ENCODE measurements at regions not wholly inside any gene's neighbourhood (a gene's known extent, or its start where the extent isn't known, plus 50 kb on each side); places are given as distances from the start of the nearest gene placed in this dataset.

DNA sequence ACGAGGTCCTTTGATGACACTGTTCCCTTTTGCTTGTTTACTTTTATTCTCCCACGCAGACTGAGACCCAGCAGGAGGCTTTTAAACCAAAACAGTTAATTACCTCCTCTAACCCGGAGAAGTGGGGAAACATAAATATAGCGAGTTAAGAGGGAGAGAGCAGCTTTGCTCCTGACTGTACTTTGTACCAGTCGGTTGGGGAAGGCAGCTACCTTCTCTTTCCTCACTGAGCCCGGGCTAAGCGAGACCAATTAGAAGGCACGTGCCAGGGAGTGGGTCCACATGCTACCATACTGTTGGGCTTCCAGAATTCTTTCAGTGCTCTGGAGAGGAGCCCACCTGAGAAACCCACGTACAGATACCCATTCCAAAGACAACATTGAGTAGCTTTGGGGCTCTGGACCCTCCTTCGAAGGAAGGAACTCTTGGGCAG, 124.2 kb downstream of the ZIC5 start:
- Histone ChIP-seq H3K4me2 (no peak overlapping the region), H3K27me3 (peaks cover 6% of the 10 kb centered on the region), H3K79me2 (no peaks in the 10 kb centered on the region), H3K36me3 (replicated peaks; ENCODE audit: insufficient read depth, low read depth) (no peaks in the 10 kb centered on the region), H2AFZ (no peak overlapping the region), H3K4me3 (no peak overlapping the region), H3K9me2 (replicated peaks; ENCODE audit: insufficient read depth) (no peaks in the 10 kb centered on the region), H3K9me3 (ENCODE audit: low read depth) (no peaks in the 10 kb centered on the region), H4K20me1 (ENCODE audit: insufficient read depth, poor library complexity, severe bottlenecking) (no peaks in the 10 kb centered on the region), H3K27ac (no peak overlapping the region), H3K4me1 (ENCODE audit: insufficient read depth) (no peaks in the 10 kb centered on the region)
- no peak for DNase-seq (ENCODE audit: low spot score)
- WGBS (ENCODE audit: low lambda C conversion rate, missing lambda C conversion rate): 59% methylated on average over 10 of the region's 10 CpGs
- TF ChIP-seq EZH2phosphoT487 (IDR thresholded peaks at IDR 0.05; ENCODE audit: low read depth, severe bottlenecking, unreplicated experiment): no peak
- TF ChIP-seq, protein P1, sequence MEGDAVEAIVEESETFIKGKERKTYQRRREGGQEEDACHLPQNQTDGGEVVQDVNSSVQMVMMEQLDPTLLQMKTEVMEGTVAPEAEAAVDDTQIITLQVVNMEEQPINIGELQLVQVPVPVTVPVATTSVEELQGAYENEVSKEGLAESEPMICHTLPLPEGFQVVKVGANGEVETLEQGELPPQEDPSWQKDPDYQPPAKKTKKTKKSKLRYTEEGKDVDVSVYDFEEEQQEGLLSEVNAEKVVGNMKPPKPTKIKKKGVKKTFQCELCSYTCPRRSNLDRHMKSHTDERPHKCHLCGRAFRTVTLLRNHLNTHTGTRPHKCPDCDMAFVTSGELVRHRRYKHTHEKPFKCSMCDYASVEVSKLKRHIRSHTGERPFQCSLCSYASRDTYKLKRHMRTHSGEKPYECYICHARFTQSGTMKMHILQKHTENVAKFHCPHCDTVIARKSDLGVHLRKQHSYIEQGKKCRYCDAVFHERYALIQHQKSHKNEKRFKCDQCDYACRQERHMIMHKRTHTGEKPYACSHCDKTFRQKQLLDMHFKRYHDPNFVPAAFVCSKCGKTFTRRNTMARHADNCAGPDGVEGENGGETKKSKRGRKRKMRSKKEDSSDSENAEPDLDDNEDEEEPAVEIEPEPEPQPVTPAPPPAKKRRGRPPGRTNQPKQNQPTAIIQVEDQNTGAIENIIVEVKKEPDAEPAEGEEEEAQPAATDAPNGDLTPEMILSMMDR (IDR thresholded peaks at IDR 0.05; ENCODE audit: poor library complexity): no peak
- no peak for TF ChIP-seq EZH2 (IDR thresholded peaks at IDR 0.05; ENCODE audit: borderline replicate concordance)

DNA sequence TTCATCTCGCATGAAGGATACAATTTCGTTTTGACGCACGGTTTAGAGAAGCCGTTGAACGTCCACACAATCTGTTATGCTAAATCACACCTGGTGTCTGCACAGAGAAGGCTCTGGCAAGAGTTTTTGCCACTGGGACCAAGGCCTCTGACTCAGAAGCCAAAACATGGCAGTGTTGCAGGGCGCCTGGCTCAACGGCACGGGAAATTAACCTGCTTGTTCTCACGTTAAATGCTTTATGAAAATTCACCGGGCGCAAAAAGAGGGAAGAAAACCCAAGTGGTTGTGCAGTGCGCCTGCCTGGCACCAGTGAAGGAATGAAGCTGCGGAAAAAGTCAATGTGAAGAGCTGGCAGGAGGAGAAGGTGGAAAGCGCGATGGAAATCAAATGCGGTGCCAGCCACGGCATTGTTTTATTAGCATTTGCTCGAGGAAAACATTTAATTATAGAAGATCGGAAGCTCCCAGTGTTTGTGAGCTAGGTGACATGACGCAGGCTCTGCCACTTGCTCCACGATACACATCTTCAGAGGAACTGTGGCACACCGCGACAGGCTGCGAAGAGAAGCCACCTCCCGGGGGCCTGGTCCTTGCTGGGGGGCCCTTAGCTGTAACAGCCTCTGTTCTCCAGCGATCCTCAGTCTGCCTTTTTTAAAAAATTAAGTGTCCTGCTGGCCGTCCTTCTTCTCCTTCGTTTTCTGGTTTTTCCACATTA, 126.2 kb downstream of the ZIC5 start:
- Histone ChIP-seq H4K20me1 (ENCODE audit: insufficient read depth, poor library complexity, severe bottlenecking) (no peaks in the 10 kb centered on the region), H3K27me3 (peaks cover 6% of the 10 kb centered on the region), H2AFZ (no peak overlapping the region), H3K27ac (no peak overlapping the region), H3K4me3 (no peak overlapping the region), H3K4me2 (no peak overlapping the region), H3K9me2 (replicated peaks; ENCODE audit: insufficient read depth) (no peaks in the 10 kb centered on the region), H3K36me3 (replicated peaks; ENCODE audit: insufficient read depth, low read depth) (no peaks in the 10 kb centered on the region), H3K79me2 (no peaks in the 10 kb centered on the region), H3K9me3 (ENCODE audit: low read depth) (no peaks in the 10 kb centered on the region), H3K4me1 (ENCODE audit: insufficient read depth) (no peaks in the 10 kb centered on the region)
- WGBS (ENCODE audit: low lambda C conversion rate, missing lambda C conversion rate): 92% methylated on average over 29 of the region's 29 CpGs
- no peak for DNase-seq (ENCODE audit: low spot score)
- TF ChIP-seq EZH2phosphoT487 (IDR thresholded peaks at IDR 0.05; ENCODE audit: low read depth, severe bottlenecking, unreplicated experiment) (no peak), EZH2 (IDR thresholded peaks at IDR 0.05; ENCODE audit: borderline replicate concordance) (no peak)
- TF ChIP-seq, protein P1 (IDR thresholded peaks at IDR 0.05; ENCODE audit: poor library complexity): no peak

DNA sequence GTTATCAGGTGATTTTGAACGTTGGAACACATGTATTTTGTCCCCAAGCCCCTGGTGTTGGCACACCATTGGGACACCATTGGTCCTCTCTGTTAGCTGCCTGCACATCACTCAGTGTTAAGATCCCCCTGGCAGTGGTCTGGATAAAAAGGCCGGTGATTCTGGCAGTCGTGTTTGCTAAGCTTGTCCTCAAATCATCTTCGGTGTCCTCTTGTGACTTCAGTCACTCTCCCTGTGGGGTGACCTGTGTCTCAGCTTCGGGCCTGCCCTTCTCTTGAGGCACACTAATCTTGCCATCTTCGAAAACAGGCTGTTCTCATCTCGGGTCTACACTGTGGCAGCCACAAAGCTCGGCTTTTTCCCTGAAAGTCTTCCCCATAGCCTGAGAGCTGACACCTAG, 127.1 kb downstream of the ZIC5 start:
- no peaks in the 10 kb centered on the region for H4K20me1 ChIP-seq (ENCODE audit: insufficient read depth, poor library complexity, severe bottlenecking)
- WGBS (ENCODE audit: low lambda C conversion rate, missing lambda C conversion rate): 83% methylated on average over 8 of the region's 8 CpGs
- no peak overlapping the region for H3K27ac ChIP-seq
- H3K36me3 ChIP-seq (replicated peaks; ENCODE audit: insufficient read depth, low read depth): no peaks in the 10 kb centered on the region
- peaks cover 6% of the 10 kb centered on the region for H3K27me3 ChIP-seq
- H2AFZ ChIP-seq: no peak overlapping the region
- H3K4me2 ChIP-seq: no peak overlapping the region
- no peak for DNase-seq (ENCODE audit: low spot score)
- no peaks in the 10 kb centered on the region for H3K79me2 ChIP-seq
- no peaks in the 10 kb centered on the region for H3K4me1 ChIP-seq (ENCODE audit: insufficient read depth)
- no peak overlapping the region for H3K4me3 ChIP-seq
- no peaks in the 10 kb centered on the region for H3K9me3 ChIP-seq (ENCODE audit: low read depth)
- H3K9me2 ChIP-seq (replicated peaks; ENCODE audit: insufficient read depth): no peaks in the 10 kb centered on the region
- TF ChIP-seq EZH2 (IDR thresholded peaks at IDR 0.05; ENCODE audit: borderline replicate concordance) (no peak), EZH2phosphoT487 (IDR thresholded peaks at IDR 0.05; ENCODE audit: low read depth, severe bottlenecking, unreplicated experiment) (no peak)
- TF ChIP-seq, protein P1 (IDR thresholded peaks at IDR 0.05; ENCODE audit: poor library complexity): no peak

All from hepatocyte (in vitro differentiated cells).